ENCODE measurements at regions not wholly inside any gene's neighbourhood (a gene's known extent, or its start where the extent isn't known, plus 50 kb on each side); places are given as distances from the start of the nearest gene placed in this dataset.
"Not testable (repeated sequence)": the region's sequence is repeated elsewhere in the genome, so short reads cannot be mapped to it uniquely, and the experiment has no call there.

DNA sequence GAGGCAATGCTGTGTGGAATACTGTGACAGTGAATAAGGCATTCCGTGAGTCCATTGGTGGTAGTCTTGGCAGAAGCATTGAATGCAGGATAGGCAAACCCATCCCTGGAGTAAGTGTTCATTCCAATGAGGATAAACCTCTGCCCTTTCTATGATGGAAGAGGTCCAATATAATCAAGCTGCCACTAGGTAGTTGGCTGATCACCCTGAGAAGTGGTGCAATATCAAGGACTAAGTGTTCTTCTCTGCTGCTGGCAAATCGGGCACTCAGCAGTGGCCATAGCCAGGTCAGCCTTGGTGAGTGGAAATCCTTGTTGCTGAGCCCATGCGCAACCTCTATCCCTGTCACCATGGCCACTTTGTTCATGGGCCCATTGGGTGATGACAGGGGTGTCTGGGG lies 70.1 kb downstream of the FBXO4 start:
- DNase-seq, result no peak

GRCh38 chr5:42001673-42002072 lies 76.6 kb downstream of the FBXO4 start:
- no peak for DNase-seq

DNA sequence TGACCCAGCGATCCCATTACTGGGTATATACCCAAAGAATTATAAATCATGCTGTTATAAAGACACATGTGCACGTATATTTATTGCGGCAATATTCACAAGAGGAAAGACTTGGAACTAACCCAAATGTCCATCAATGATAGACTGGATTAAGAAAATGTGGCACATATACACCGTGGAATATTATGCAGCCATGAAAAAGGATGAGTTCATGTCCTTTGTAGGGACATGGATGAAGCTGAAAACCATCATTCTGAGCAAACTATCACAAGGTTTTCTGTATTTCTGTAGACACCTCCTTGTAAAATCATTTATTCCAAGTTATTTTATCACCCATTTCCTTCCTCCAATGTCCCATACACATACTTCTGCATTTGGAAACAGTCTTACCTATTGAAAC lies 78.8 kb downstream of the FBXO4 start:
- DNase-seq, result not testable (repeated sequence)

DNA sequence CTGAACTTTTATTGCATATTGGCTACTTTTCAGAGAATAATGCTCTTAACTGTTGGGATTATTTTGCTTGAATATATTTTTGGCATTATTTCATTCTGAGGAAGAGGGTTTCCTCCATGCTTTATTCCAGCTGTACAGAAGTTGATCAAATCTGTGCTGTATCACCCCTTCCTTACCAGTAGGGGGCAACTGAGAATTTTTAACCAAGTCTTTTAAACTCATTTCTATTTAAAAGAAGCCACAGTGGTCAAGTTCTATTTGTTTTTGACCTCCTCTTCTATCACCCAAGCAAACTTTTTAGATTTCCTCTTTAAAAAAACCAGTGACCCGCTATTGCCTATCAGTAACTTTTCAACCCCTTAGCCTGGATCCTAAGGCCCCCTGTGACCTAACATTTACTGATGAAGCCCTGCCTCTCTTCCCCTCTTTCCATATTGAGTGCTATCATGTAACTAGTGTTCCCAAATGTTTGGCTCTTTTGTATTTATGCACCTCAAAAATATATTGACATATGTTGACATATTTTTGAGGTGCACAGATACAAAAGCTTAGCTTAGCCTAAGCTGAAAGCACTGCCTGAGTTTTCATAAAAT lies 80.6 kb downstream of the FBXO4 start:
- no peak for DNase-seq

- DNase-seq, result no peak
Observed at GRCh38 chr5:42013561-42013960, 88.5 kb downstream of the FBXO4 start.

DNA sequence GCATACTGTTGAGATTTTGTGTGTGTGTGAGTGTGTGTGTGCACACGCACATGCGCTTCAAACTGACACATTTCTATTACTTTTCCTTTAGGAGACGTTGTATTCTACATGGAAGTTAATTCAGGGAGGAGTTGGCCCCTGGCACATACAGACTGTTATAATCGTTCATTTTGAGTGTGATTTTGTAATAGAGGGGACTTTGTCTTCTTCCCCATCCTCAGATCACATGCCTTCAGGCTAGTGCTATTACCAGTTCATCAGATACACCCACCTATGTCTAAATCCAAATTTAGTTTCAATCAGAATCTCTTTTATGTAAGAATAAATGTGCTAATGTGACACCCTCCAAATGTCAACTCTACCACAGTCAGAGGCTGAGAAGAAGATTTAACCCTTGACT lies 90.2 kb downstream of the FBXO4 start:
- DNase-seq, result no peak

DNA sequence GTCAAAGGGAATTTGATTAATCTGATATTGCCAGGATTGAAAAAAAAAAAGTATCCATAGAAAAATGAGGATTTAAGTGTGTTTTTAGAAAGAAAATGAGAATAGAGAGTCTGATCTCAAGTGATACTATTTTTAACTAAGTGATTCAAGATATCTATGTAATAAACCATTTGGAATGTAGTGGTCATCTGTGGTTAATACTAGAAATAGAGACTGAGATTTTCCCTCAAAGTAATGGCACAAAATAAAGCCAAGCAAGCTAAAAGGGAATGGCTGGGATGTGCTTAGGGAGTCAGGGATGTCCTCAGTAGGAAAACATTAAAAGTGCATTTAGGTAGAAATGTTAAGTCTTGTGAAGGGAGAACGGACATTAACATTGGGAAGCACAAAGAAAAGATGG lies 90.6 kb downstream of the FBXO4 start:
- DNase-seq, result no peak

GRCh38 chr5:42020788-42021530 lies 95.9 kb downstream of the FBXO4 start:
- no peak for DNase-seq

DNA sequence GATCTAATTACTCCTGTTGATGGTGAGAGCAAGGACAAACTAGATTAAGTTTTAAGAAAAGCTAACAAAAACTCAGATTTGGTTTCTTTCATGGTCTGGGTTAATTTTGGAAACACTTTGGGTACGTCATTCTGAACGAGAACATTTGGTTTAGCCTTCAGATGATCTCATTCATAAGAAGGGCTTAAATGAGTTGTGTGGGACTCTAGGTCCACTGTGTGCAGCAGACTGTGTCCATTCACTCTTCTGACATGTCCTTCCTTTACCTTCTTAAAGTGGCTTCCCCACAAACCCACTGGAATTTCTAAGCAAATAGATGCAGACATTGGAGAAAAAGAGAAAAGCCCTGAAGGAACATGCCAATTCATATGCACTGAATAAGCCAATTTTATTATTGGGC lies 96.8 kb downstream of the FBXO4 start:
- no peak for DNase-seq

- no peak for DNase-seq
Observed at GRCh38 chr5:42022383-42022972, 97.4 kb downstream of the FBXO4 start.

DNA sequence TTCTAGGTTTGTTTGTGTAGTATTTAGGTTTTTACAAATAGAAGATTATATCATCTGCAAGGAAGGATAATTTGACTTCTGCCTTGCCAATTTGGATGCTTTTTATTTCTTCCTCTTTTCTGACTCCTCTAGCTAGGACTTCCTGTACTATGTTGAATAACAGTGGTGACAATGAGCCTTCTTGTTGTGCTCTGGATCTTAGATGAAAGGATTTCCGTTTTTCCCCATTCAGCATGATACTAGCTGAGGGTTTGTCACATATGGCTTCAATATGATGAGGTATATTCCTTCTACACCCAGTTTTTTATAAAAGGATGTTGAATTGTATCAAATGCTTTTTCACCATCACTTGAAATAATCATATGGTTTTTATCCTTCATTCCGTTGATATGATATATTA lies 101.4 kb downstream of the FBXO4 start:
- DNase-seq, result no peak

- no peak for DNase-seq
Observed at GRCh38 chr5:42032137-42032536, 107.1 kb downstream of the FBXO4 start.

GRCh38 chr5:42035526-42035925 lies 110.4 kb downstream of the FBXO4 start:
- DNase-seq, result no peak

DNA sequence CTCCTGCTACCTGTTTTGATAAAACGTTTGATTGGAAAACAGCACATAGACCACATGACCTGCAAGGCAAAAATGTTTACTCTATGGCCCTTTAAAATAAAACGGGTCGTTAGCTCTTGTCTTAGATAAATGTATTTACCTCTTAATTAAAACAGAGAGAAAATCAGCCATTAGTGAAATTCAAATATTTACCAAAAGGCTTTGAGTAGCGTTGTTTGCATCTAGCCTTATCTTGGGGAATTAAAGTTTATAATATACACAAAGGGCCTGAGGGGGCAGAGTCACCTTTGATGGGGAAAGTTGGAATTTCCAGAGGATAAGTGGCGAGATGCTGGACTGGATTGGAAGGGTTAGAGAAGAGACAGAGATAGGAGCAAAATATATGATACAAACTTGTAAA lies 111.3 kb downstream of the FBXO4 start:
- no peak for DNase-seq

GRCh38 chr5:42037379-42037932 lies 112.4 kb downstream of the FBXO4 start:
- no peak for DNase-seq

DNA sequence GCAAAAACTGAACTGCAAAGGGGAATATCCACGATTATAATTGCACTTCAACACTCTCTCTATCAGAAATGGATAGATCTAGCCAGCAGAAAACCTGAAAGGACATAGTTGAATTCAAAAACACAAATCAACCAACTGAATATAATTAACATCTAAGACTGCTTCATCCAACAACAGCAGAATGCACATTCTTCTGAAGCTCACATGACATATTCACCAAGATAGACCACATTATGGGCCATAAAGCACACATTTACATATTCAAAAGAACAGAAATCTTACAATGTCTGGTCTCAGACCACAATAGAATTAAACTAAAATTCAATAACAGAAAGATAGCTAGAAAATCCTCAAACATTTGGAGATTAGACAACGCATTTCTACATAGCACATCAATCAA lies 118.3 kb downstream of the FBXO4 start:
- DNase-seq, result no peak

DNA sequence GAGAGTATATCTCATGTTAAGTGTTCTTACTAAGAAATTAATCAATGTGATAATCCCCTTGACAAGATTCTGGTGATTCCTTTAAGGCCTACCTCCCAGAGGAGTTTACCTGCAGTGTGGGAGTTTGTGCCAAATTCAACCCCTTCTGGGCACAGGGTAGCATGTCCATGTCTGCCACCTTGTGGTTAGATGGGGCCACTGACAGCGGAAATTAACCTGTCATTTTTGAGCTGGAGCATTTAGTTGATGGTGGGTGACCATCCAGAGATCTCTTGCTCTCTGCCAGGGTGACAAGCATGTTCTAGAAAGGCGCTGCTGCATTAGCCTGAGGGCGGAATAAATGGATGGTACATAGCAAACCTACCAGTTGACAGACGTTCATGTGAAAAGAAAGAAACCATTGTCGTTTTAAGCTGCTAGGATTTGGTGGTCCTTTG lies 132.2 kb downstream of the FBXO4 start:
- DNase-seq, result peak; percentile 64

DNA sequence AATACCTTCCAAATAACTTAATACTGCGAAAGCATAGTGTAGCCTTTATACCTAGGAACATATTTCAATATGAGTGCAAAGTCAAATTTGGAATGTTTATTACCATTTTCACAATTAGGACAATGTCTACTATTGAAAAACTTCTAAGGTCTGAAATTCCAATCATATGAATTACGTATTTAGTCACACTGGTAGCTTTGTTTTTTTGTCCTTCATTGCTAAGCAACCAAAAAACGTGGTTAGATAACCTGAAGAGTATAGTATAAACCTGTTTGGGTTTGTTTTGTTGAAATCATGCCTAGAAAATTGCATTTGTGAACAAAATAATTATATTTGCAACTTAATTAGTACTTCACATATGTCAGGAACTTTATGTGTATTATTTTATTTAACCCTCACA lies 134.2 kb downstream of the FBXO4 start:
- DNase-seq, result no peak

GRCh38 chr5:42059778-42060464 lies 134.8 kb downstream of the FBXO4 start:
- DNase-seq, result no peak

GRCh38 chr5:42061121-42061520 lies 136.0 kb downstream of the FBXO4 start:
- DNase-seq, result no peak

DNA sequence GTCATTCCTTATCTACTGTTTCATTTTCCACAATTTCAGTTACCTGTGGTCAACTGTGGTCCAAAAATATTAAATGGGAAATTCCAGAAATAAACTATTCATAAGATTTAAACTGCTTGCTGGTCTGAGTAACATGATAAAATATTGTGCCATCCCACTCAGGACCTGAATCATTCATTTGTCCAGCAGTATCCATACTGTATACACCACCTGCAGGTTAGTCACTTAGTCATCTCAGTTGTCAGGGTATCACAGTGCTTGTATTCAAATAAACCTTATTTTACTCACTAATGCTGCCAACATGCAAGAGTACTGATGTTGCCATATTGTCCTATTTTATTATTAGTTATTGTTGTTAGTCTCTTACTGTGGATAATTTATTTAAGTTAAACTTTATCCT lies 139.7 kb downstream of the FBXO4 start:
- DNase-seq, result no peak

DNA sequence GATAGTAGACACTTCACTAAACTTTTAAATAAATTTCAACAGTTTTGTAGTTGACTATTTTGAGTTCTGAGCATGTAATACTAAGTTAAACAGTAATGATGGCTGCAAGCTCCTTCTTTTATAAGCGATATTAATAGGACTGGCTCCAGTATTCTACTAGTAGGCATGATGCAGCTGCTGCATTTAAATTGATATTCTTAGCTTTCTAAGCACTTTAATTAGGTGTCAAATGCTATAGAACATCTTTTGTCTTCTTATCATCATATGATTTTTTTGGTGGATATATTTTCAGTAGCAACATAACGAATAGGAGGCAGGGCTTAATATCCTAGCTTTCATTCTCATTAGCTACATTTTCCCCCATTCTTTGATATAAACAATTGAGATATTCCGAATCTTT lies 141.1 kb downstream of the FBXO4 start:
- no peak for DNase-seq

DNA sequence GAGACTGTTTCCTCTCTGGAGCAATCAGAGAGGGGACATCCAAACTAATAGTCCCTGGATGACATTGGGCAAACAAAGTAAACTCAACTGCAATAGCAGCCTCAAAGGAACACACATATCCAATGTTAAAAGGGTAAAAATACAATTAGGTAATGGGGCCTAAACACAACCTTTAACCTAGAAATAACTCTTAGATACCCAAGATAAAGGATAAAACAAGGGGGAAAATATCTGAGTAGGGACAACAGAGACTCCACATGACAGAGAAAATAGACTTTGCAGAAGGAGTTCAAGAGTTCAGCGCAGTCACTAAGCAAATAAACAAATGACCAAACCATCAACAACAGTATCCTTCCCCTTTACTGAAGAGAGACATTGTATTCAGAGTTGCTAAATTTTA lies 149.3 kb downstream of the FBXO4 start:
- DNase-seq, result no peak

DNA sequence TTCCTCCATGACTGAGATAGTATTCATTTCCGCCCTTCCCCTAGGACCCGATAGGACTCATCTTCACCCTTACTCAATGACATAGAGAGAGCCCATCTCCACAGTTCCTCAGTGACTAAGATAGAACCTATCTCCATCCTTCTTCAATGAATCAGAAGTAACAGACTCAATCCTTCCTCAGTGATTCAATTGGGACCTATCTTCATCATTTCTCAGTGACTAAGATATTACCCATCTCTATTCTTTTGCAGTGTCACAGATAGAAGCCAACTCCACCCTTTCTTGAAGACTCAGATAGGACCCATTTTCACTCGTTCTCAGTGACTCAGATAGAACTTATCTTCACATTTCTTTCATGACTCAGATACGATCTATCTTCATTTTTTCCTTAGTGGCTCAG lies 164.6 kb downstream of the FBXO4 start:
- no peak for DNase-seq

Measured in activated CD8-positive, alpha-beta memory T cell treated with anti-CD3 and anti-CD28 coated beads, Interleukin-2, amount 50 U/mL, for 48 hours (primary cell).